Activated B cell treated with CpG ODN at 0.5 μM for 24 hours (primary cell): ENCODE measurements at regions not wholly inside any gene's neighbourhood (a gene's known extent, or its start where the extent isn't known, plus 50 kb on each side); places are given as distances from the start of the nearest gene placed in this dataset.
"Not testable (repeated sequence)": the region's sequence is repeated elsewhere in the genome, so short reads cannot be mapped to it uniquely, and the experiment has no call there.

ENCODE experiments used
- ATAC-seq: fragments of 200-7000 bp; cut with Tn5 transposase; one replicate; pipeline ENCODE4 v1.10.0; 2021; ENCODE audit warnings: low read depth, mild to moderate bottlenecking, moderate library complexity
- CTCF ChIA-PET: fragments of 350-600 bp; sonication (Branson Sonifier 250); formaldehyde crosslinking; loops from one replicate; lab custom pipeline; 2021; ENCODE audit warnings: antibody characterized with exemption; lab: Charles Lee
- POLR2A ChIA-PET: fragments of 350-600 bp; sonication (Branson Sonifier 250); formaldehyde crosslinking; loops from one replicate; lab custom pipeline; 2021; ENCODE audit warnings: antibody characterized with exemption; lab: Charles Lee
- DNase-seq: peaks from one replicate; pipeline ENCODE4 v3.0.0; 2022
- H3K27ac Mint-ChIP-seq: one replicate; pipeline ENCODE4 v1.8.0; 2020; ENCODE audit warnings: mixed read lengths
- H3K27me3 Mint-ChIP-seq: one replicate; pipeline ENCODE4 v1.8.0; 2021; ENCODE audit warnings: mixed read lengths
- H3K36me3 Mint-ChIP-seq: one replicate; pipeline ENCODE4 v1.8.0; 2021; ENCODE audit warnings: low read depth, mixed read lengths
- H3K4me1 Mint-ChIP-seq: one replicate; pipeline ENCODE4 v1.8.0; 2021; ENCODE audit warnings: mixed read lengths
- H3K4me3 Mint-ChIP-seq: one replicate; pipeline ENCODE4 v1.8.0; 2020; ENCODE audit warnings: mild to moderate bottlenecking, mixed read lengths
- H3K9me3 Mint-ChIP-seq: one replicate; pipeline ENCODE4 v1.8.0; 2020; ENCODE audit warnings: mixed read lengths
- intact Hi-C: fragments of 100-400 bp; cut with micrococcal nuclease; formaldehyde crosslinking; loops from one replicate; pipeline ENCODE4 v1.15.1; 2024
- TF ChIP-seq, protein P1 (sequence below): fragments of 200-600 bp; IDR thresholded peaks from one replicate; pipeline ENCODE4 v1.8.0; 2022; ENCODE audit warnings: antibody characterized with exemption, mild to moderate bottlenecking

DNA sequence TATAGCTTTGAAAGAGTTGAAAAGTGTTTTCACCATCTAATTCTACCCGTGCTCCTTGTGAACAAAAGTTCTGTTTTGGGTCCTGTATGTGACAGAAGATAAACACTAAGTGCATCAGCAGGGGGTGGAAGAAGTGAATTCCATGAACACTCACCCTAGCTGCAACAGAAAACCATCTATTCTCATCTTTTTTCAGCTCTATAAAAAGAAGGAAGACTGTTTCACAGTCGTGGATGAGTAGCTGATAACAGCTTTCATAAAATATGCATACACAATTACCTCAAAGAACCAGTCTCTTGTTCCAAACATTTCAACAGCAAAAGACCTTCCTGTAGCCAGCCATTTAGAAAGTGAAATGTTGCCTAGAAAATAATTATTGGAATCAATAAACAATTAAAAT, 281.7 kb upstream of the RASGRP1 start:
- Mint-ChIP-seq H3K9me3 (no peaks in the 10 kb centered on the region), H3K4me1 (no peaks in the 10 kb centered on the region), H3K27ac (no peak overlapping the region), H3K36me3 (no peaks in the 10 kb centered on the region), H3K27me3 (peaks cover 5% of the 10 kb centered on the region), H3K4me3 (no peak overlapping the region)
- intact Hi-C loops = no loop called here
- DNase-seq (no peak), ATAC-seq (no peak)
- POLR2A ChIA-PET = no interaction called here
- CTCF ChIA-PET = no interaction called here
- TF ChIP-seq, protein P1, sequence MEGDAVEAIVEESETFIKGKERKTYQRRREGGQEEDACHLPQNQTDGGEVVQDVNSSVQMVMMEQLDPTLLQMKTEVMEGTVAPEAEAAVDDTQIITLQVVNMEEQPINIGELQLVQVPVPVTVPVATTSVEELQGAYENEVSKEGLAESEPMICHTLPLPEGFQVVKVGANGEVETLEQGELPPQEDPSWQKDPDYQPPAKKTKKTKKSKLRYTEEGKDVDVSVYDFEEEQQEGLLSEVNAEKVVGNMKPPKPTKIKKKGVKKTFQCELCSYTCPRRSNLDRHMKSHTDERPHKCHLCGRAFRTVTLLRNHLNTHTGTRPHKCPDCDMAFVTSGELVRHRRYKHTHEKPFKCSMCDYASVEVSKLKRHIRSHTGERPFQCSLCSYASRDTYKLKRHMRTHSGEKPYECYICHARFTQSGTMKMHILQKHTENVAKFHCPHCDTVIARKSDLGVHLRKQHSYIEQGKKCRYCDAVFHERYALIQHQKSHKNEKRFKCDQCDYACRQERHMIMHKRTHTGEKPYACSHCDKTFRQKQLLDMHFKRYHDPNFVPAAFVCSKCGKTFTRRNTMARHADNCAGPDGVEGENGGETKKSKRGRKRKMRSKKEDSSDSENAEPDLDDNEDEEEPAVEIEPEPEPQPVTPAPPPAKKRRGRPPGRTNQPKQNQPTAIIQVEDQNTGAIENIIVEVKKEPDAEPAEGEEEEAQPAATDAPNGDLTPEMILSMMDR = no peak

DNA sequence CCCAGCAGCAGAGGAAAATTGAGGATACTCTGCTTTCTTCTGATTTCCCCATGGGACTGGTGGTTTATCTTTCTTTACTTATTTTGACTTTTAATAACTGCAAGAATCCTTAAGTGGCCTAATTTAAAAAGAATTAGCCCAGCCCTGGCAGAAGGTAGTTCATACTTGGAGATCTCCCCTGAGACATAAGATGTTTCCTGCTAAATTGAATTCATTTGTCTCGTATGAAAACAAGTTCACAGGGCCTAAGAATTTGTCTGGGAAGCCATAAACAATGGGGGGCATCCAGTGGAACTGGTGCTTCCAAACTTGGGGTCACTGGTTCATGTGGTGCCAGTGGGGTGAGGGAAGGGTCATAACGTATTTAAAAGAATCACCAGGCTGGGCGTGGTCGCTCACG, 283.1 kb upstream of the RASGRP1 start:
- TF ChIP-seq, protein P1 = no peak
- no peaks in the 10 kb centered on the region for H3K36me3 Mint-ChIP-seq
- ATAC-seq (no peak), DNase-seq (no peak)
- CTCF ChIA-PET = no interaction called here
- intact Hi-C loops = no loop called here
- no peaks in the 10 kb centered on the region for H3K9me3 Mint-ChIP-seq
- POLR2A ChIA-PET = no interaction called here
- H3K27me3 Mint-ChIP-seq = peaks cover 5% of the 10 kb centered on the region
- no peaks in the 10 kb centered on the region for H3K4me1 Mint-ChIP-seq
- H3K27ac Mint-ChIP-seq = no peak overlapping the region
- no peak overlapping the region for H3K4me3 Mint-ChIP-seq

DNA sequence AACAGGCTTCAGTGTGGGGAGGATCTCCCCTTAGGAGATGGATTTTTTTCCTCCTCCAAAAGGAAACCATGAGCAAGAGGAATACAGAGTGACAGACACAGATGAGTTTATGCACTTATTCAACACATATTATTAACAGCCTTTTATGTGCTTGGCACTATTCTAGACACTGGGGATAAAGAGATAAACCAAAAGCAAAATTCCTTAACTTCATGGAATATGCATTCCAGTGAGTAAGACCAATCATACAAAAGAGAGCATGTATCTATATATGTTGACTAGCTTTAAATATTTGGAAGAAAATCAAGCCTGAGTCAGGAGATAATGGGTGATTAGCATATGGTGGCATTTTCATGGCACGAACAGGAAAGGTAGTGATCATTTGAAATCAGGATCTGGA, 284.4 kb upstream of the RASGRP1 start:
- no peak overlapping the region for H3K4me3 Mint-ChIP-seq
- no peaks in the 10 kb centered on the region for H3K36me3 Mint-ChIP-seq
- H3K4me1 Mint-ChIP-seq = no peaks in the 10 kb centered on the region
- ChIA-PET POLR2A (no interaction called here), CTCF (no interaction called here)
- peaks cover 5% of the 10 kb centered on the region for H3K27me3 Mint-ChIP-seq
- DNase-seq (no peak), ATAC-seq (no peak)
- intact Hi-C loops = no loop called here
- no peak overlapping the region for H3K27ac Mint-ChIP-seq
- TF ChIP-seq, protein P1 = no peak
- no peaks in the 10 kb centered on the region for H3K9me3 Mint-ChIP-seq

DNA sequence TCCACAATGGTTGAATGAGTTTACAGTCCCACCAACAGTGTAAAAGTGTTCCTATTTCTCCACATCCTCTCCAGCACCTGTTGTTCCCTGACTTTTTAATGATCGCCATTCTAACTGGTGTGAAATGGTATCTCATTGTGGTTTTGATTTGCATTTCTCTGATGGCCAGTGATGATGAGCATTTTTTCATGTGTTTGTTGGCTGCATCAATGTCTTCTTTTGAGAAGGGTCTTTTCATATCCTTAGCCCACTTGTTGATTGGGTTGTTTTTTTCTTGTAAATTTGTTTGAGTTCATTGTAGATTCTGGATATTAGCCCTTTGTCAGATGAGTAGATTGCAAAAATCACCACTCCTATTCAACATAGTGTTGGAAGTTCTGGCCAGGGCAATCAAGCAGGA, 287.6 kb upstream of the RASGRP1 start:
- H3K36me3 Mint-ChIP-seq, DNase-seq, intact Hi-C loops, H3K27ac Mint-ChIP-seq, ATAC-seq, H3K9me3 Mint-ChIP-seq, H3K4me1 Mint-ChIP-seq, H3K4me3 Mint-ChIP-seq, CTCF ChIA-PET, POLR2A ChIA-PET: not testable (repeated sequence)
- H3K27me3 Mint-ChIP-seq = peaks cover 12% of the 10 kb centered on the region

DNA sequence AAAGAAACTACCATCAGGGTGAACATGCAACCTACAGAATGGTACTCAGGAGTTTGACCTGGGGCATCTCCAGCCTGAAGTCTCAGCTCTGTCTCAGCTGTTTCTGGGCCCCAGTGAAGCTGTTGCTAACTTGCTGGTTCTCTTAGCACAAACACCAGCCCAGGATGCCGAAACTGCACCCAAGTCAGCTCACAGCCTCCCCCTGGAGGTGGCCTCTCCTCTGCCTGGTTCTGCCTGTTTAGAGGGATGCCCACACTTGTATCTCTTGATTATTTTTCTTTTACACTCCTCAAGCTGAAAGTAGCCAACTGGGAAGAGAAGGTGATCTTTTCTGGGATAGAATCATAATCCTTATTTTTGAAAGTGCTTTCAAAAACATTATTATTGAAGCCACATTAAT, 289.0 kb upstream of the RASGRP1 start:
- H3K36me3 Mint-ChIP-seq = no peaks in the 10 kb centered on the region
- H3K27ac Mint-ChIP-seq = no peak overlapping the region
- POLR2A ChIA-PET = no interaction called here
- CTCF ChIA-PET = no interaction called here
- no peaks in the 10 kb centered on the region for H3K4me1 Mint-ChIP-seq
- TF ChIP-seq, protein P1 = no peak
- no peak overlapping the region for H3K4me3 Mint-ChIP-seq
- no peak for DNase-seq
- intact Hi-C loops = no loop called here
- H3K9me3 Mint-ChIP-seq = no peaks in the 10 kb centered on the region
- no peak for ATAC-seq
- H3K27me3 Mint-ChIP-seq = peaks cover 12% of the 10 kb centered on the region

DNA sequence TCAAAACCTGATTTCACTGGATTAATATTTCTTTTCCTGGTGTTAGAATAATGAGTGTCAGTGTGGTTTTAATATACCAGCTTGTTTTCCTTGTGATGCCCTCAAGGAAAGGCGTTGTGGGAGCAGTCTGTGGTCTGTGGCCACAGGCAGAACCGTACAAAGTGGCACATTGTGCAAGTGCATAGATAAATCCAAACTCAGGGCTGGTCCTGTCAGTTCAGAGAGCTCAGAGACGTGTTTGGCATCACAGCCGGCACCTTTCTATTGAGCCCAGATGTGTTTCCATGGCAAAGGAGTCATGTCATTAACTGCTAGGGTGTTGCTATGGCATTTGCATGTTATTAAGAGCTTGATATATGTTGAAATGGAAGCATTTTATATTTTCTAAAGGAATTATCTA, 289.9 kb upstream of the RASGRP1 start:
- H3K9me3 Mint-ChIP-seq = no peaks in the 10 kb centered on the region
- no peak for ATAC-seq
- H3K27me3 Mint-ChIP-seq = peaks cover 10% of the 10 kb centered on the region
- no peaks in the 10 kb centered on the region for H3K36me3 Mint-ChIP-seq
- no peaks in the 10 kb centered on the region for H3K4me1 Mint-ChIP-seq
- POLR2A ChIA-PET = no interaction called here
- H3K27ac Mint-ChIP-seq = no peak overlapping the region
- no peak for DNase-seq
- no peak overlapping the region for H3K4me3 Mint-ChIP-seq
- TF ChIP-seq, protein P1 = no peak
- CTCF ChIA-PET = no interaction called here
- intact Hi-C loops = no loop called here
